ENCODE measurements at regions not wholly inside any gene's neighbourhood (a gene's known extent, or its start where the extent isn't known, plus 50 kb on each side); places are given as distances from the start of the nearest gene placed in this dataset.

GRCh38 chr22:44645531-44645930, 56.5 kb upstream of the PRR5 start:
- no peak for TF ChIP-seq CTCF (conservative IDR thresholded peaks at IDR 0.05; ENCODE audit: low read depth, low read length)
- TF ChIP-seq MAZ (IDR thresholded peaks at IDR 0.05; ENCODE audit: borderline replicate concordance, low read depth, low read length), result no peak
- TF ChIP-seq SMC3 (IDR thresholded peaks at IDR 0.05; ENCODE audit: low read depth, low read length), result no peak
- no peak for TF ChIP-seq RAD21 (IDR thresholded peaks at IDR 0.05; ENCODE audit: low read length)
- TF ChIP-seq FOS (IDR thresholded peaks at IDR 0.05; ENCODE audit: low read depth, low read length), result no peak
- no peak for TF ChIP-seq BHLHE40 (IDR thresholded peaks at IDR 0.05; ENCODE audit: low read depth, low read length)
- TF ChIP-seq POLR2A (IDR thresholded peaks at IDR 0.05; ENCODE audit: low read depth, low read length), result no peak
- no peak for TF ChIP-seq CEBPB (IDR thresholded peaks at IDR 0.05; ENCODE audit: low read depth, low read length)
